ENCODE measurements at regions not wholly inside any gene's neighbourhood (a gene's known extent, or its start where the extent isn't known, plus 50 kb on each side); places are given as distances from the start of the nearest gene placed in this dataset.
A peak's percentile ranks its signal among the peaks of the same experiment; 100 is the strongest.

DNA sequence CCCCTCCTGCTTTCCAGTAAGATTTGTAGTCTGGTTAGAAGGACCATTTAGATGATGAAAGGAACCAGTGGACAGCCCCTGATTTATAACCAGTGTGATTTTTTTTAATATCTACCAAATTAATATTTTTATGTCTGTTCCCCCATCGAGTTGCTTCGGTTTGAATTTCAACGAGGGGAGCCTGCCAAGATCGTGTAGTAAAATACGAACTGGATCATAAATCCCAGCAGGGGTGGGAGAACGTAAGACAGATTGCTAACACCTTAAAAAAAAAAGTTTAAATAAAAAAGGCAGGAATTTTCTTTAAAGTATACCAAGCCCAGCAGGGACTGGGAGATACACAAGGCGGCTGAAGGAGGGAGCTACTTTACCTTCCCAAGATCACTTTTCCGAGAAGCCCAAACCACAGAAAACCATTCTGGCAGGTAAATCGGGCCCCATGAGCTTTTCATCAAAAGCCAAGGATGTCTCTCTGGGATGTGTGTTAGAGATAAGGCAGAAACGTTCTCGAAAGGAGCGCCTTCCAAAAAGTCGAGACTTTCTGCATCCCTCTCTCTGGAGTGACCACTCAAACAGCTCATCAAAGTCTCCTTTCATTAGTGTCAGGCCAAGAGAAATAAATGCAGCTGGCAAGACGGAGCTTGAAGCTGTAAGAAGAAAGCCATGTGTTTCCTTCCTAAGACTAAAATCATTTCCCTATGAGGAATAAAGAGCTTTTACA, 270.5 kb upstream of the NFE2L3 start:
- peaks cover 38% of the 10 kb centered on the region for H3K27me3 Mint-ChIP-seq
- no peak overlapping the region for H3K4me3 Mint-ChIP-seq
- H3K36me3 Mint-ChIP-seq, result no peaks in the 10 kb centered on the region
- ATAC-seq (ENCODE audit: low read depth), result no peak
- no peak for DNase-seq
- H3K4me1 Mint-ChIP-seq, result peaks cover under 1% of the 10 kb centered on the region
- POLR2A ChIA-PET, result no interaction called here
- no peaks in the 10 kb centered on the region for H3K9me3 Mint-ChIP-seq
- H3K27ac Mint-ChIP-seq, result no peak overlapping the region

DNA sequence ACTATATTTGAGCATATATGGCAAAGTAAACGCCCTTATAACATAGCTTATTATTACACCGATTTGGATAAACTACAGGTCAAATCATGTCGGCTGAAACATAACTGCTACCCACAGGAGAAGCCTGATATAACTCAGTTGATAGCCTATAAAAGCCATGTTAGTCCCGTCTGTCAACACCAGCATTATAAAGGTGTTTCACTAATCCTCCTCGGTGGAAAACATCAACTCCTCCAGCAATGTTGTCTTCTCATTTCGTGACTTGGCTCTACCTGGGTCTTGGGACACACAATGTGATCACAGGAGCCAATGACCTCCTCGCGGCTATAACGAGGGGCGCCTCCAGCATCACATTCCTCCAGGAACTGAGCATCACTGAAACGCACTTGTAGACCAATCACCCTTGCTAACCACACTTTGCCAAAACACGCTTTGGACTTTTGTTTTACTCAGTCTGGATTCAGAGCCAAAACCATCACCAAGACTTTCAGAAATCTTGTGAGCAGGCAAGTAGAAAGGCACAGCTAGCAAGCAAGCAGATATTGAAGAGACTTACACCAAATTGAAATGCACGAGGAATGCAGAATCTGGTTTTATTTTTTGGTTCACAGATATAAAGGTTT, 269.7 kb upstream of the NFE2L3 start:
- Mint-ChIP-seq H3K36me3 (no peaks in the 10 kb centered on the region), H3K27ac (no peak overlapping the region), H3K4me3 (no peak overlapping the region), H3K4me1 (peaks cover 6% of the 10 kb centered on the region), H3K9me3 (no peaks in the 10 kb centered on the region), H3K27me3 (peaks cover 35% of the 10 kb centered on the region)
- DNase-seq (no peak), ATAC-seq (ENCODE audit: low read depth) (no peak)
- POLR2A ChIA-PET, result no interaction called here

DNA sequence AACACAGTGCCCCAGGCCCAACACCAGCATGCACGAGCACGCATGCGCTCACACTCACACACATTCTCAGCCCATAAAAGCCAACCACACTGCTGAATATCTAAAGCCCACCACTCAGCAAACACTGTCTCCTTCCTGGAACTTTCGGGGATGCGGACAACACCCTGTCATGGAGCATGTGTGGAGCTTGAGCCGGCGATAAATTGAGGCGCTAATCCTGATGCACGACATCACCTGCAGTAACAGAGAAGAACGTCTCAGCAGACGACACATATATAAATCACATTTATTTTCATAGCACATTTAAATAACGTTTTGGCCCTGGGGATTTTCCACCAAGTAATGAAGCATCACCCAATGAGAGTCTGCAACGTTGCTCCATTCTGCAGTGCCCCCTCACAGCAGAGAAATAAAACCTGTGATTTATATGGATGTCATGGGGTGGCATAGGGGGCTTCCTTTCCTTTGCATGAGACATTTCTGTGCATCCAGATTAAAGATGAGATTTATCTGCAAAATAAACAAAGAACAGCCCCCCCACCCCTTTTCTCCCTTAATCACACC, 267.7 kb upstream of the NFE2L3 start:
- DNase-seq, result no peak
- Mint-ChIP-seq H3K27ac (no peak overlapping the region), H3K4me3 (no peak overlapping the region), H3K36me3 (no peaks in the 10 kb centered on the region), H3K27me3 (peaks cover 25% of the 10 kb centered on the region), H3K9me3 (no peaks in the 10 kb centered on the region), H3K4me1 (peaks cover 6% of the 10 kb centered on the region)
- ATAC-seq (ENCODE audit: low read depth), result no peak
- POLR2A ChIA-PET, result no interaction called here

DNA sequence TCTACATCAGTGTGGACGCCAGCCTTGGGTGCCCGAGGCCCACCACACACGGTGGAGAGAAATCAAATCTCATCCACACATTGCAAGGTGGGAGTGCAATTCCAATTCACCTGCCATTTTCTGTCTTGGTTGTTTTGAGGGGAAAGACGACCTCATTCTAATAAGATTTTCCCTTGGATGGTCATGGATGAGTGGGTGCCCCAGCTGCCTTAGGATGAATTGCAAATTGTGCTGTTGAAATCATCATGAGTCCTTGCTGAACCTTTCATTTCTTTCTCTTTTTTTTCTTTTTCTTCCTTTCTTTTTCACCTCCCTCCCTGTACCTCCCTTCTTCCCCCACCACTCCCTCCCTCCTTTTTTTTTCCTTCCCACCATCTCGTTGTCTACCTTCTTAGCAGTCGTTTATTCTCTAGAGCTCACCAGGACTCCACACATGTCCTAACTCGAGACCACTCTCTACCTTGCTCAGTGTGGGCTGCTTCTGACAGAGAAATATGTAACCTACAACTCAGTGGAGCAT, 266.9 kb upstream of the NFE2L3 start:
- Mint-ChIP-seq H3K9me3 (no peaks in the 10 kb centered on the region), H3K27ac (no peak overlapping the region)

DNA sequence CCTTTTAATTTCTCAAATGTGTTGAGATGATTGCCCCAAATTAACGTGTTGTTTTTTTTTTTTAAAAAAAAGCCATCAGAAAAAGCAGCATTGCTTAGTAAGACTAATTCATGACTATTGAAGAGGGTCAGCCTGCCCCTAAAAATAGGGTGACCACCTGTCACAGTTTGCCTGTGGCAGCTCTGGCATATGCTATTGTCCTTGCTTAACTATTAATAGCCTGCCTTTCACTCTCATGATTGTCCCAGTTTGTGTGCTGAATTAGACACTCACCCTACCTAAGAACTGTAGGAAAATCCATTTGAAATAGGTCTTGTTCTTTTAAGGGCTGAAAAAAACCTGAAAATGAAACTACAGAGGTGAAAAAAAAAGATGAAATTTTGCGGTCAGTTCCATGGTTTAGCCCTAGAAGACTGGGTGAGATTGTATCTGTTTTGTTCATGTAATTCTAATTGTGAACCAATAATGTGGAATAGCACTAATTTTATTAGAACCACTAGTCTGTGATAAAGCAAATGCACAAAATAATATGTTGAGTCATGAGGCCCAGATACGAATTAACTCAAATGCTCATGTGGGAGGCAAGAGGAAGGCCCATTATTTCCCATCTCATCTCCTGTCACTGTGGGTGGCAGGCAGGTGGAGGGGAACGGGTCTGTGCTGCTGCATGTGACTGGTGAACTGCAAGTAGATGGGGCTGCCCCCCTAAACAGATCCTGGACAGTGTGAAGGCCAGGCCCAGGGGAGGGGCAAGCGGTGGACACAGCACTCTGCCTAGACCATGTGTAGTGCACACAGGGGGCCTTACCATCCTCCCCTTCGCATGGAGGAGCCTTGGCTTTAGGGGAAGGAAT, 265.4 kb upstream of the NFE2L3 start:
- ATAC-seq (ENCODE audit: low read depth) (no peak), DNase-seq (no peak)
- POLR2A ChIA-PET, result no interaction called here
- Mint-ChIP-seq H3K4me1 (peaks cover 6% of the 10 kb centered on the region), H3K27me3 (peaks cover 32% of the 10 kb centered on the region), H3K9me3 (no peaks in the 10 kb centered on the region), H3K36me3 (no peaks in the 10 kb centered on the region), H3K27ac (no peak overlapping the region), H3K4me3 (no peak overlapping the region)

More for the DNA sequence above, 266.9 kb upstream of the NFE2L3 start:
- ATAC-seq (ENCODE audit: low read depth), result no peak
- Mint-ChIP-seq H3K4me1 (peaks cover 6% of the 10 kb centered on the region), H3K36me3 (no peaks in the 10 kb centered on the region), H3K4me3 (no peak overlapping the region), H3K27me3 (peaks cover 26% of the 10 kb centered on the region)
- POLR2A ChIA-PET, result no interaction called here
- no peak for DNase-seq

DNA sequence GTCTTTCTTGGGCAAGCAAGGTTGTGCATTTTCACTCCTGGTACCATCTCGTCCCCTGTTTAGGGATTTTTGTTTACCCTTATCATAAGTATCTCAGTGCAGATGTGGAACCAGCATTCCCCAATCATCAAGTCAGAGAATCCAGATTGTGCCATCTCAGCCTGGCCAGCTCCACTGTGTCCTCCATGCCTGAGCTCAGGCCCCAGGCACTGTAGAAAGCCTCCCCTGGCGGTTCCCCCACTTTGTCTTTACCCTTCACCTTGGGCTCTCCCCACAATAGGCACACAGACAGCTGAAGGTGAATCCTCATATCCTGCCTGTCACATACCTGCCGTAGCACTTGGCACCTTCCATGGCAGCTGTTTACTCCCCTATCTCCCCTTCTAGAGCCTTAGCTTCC, 264.7 kb upstream of the NFE2L3 start:
- H3K4me3 Mint-ChIP-seq, result no peak overlapping the region
- POLR2A ChIA-PET, result no interaction called here

DNA sequence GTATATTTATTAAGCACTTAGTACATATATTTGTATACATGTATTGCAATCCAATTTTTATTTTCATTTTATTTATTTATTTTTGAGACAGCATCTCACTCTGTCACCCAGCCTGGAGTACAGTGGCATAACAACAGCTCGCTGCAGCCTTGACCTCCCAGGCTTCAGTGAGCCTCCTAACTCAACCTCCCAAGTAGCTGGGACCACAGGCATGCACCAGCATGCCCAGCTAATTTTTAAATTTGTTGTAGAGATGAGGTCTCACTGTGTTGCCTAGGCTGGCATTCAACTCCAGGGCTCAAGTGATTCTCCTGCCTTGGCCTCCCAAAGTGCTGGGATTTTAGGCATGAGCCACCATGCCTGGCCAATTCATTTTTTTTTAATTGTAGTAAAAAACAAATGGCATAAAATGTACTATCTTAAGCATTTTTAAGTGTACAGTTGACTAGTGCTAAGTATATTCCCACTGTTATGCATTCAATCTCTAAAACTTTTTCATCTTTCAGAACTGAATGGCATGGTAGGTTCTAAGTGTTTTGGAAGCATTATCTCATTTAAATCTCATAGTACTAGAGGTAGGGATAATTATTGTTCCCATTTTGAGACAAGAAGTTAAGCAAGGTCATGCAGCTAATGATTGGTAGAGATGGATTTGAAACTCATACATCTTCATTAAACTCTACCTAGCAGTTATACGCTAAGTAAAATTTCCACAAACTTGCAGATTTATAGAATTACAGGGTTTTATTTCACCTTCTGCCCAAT, 264.0 kb upstream of the NFE2L3 start:
- Mint-ChIP-seq H3K27ac (no peak overlapping the region), H3K4me3 (no peak overlapping the region), H3K4me1 (peaks cover 9% of the 10 kb centered on the region), H3K36me3 (no peaks in the 10 kb centered on the region), H3K27me3 (peaks cover 29% of the 10 kb centered on the region), H3K9me3 (no peaks in the 10 kb centered on the region)
- POLR2A ChIA-PET, result interaction anchor here (0.6 kb wide), 1 partner anchor 292 kb away, joined by 3 read pairs; no protein-coding TSS in a partner anchor
- DNase-seq (no peak), ATAC-seq (ENCODE audit: low read depth) (no peak)

More for the DNA sequence above, 264.7 kb upstream of the NFE2L3 start:
- H3K4me1 Mint-ChIP-seq, result peaks cover 6% of the 10 kb centered on the region
- DNase-seq (no peak), ATAC-seq (ENCODE audit: low read depth) (no peak)
- H3K36me3 Mint-ChIP-seq, result no peaks in the 10 kb centered on the region
- H3K27me3 Mint-ChIP-seq, result peaks cover 33% of the 10 kb centered on the region
- no peaks in the 10 kb centered on the region for H3K9me3 Mint-ChIP-seq
- no peak overlapping the region for H3K27ac Mint-ChIP-seq

DNA sequence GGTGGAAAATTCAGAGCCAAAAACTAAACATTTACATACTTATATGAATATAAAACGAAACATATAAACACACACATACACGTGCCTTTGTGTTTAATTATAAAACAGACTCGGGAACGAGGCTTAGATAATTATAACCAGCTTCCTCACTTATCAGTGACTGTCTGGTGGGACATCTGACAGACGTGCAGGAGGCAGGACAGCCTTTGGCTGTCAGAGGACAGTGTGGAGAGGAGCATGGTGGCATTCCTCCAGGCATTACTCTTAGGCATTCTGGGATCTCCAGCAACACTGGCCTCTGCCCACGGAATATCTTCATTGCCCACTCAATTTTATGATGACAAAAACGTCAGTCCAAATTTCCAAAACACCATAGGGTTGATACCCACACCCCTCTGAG, 262.2 kb upstream of the NFE2L3 start:
- Mint-ChIP-seq H3K27me3 (peaks cover 21% of the 10 kb centered on the region), H3K27ac (no peak overlapping the region), H3K36me3 (no peaks in the 10 kb centered on the region), H3K4me1 (peaks cover 26% of the 10 kb centered on the region), H3K4me3 (no peak overlapping the region), H3K9me3 (no peaks in the 10 kb centered on the region)
- POLR2A ChIA-PET, result no interaction called here
- DNase-seq, result no peak
- no peak for ATAC-seq (ENCODE audit: low read depth)

DNA sequence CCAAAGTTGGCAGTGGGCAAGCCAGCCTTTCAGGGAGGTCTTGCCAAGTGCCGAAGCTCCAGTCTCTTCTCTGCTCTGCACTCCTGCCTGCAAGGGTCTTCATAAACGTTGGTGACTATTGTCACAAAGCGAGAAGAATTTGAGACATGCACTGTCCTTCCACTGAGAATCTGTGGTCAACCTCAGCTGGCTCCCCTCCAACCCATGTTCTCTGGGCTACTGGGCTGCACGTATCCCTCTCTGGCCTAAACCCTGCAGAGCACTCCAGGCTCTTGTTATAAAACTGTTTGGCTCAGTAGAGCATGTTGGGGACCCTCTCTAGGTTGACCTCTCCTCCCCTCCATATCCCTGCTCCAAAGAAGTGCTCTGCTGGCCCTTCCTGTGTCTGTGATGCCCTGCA, 260.4 kb upstream of the NFE2L3 start:
- DNase-seq (no peak), ATAC-seq (ENCODE audit: low read depth) (no peak)
- POLR2A ChIA-PET, result no interaction called here
- no peak overlapping the region for H3K27ac Mint-ChIP-seq
- peaks cover 30% of the 10 kb centered on the region for H3K4me1 Mint-ChIP-seq
- no peaks in the 10 kb centered on the region for H3K9me3 Mint-ChIP-seq
- H3K4me3 Mint-ChIP-seq, result no peak overlapping the region
- no peaks in the 10 kb centered on the region for H3K36me3 Mint-ChIP-seq
- H3K27me3 Mint-ChIP-seq, result peaks cover 25% of the 10 kb centered on the region

DNA sequence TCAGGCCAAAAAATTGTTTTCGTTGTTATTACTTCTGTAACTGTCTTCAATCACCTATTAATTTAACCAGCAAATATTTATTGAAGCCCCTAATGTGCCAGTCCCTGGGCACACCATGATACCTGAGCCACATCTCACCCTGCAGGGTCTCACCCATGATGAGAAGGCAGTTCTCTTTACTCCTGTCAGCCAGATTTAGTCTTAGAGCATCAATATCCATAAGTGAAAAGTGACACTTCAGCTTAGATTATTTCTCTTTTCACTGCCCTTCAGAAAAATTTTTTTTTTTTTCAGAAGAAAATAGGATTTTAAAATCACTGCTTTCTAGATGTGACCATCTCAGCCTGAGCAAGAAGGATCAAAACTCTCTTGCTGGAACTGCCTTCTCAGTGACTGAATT, 258.6 kb upstream of the NFE2L3 start:
- POLR2A ChIA-PET, result interaction anchor here (0.7 to 2.1 kb wide), 4 partner anchors 168 to 308 kb away, joined by 3 to 8 read pairs (median 4); partner anchors contain the start of genes CBX3 and HNRNPA2B1
- peaks cover 24% of the 10 kb centered on the region for H3K27me3 Mint-ChIP-seq
- no peak for ATAC-seq (ENCODE audit: low read depth)
- no peaks in the 10 kb centered on the region for H3K36me3 Mint-ChIP-seq
- H3K27ac Mint-ChIP-seq, result peak overlapping the region; percentile 88
- H3K9me3 Mint-ChIP-seq, result no peaks in the 10 kb centered on the region
- DNase-seq, result no peak
- peaks cover 26% of the 10 kb centered on the region for H3K4me1 Mint-ChIP-seq
- H3K4me3 Mint-ChIP-seq, result peak overlapping the region; percentile 89

DNA sequence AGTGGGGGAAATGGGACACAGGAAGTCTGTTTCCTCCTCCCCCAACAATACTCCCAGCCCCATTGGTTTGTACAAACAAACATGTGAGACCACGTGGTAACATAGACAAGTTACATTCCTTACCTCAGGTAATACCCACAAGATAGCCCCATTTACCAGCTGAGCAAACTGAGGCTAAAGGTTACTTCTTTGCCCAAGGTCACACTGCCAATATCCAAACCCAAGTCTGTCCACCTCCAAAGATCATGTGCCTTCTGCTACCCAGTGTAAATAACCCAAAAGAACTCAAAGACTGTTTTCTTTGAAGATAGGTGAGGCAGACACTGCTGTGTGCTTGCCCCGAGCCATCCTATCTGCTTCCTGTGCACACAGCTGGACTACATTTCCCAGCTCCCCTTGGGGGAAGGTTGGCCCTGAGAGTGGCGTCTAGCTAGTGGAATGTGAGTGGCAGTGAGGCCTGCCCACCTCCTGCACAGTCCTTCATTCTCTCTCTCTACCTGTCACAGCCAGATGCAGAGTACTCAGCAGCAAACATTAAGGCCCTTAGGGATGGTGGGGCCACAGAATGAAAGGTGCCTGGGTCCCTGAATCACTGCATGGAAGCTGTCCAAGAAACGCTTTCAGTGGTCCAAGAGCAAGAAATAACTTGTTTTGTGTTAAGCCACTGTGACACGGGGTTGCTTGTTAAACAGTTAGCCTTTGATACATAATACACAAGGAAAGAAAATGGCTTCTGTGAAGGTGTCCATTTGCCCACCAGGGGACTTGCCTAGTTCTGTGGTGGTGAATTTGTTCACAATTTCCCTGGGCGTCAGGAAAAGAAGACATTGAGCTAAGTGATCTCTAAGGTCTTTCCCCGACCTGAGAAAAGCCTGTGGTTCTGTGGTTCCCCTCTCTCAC, 257.7 kb upstream of the NFE2L3 start:
- H3K4me1 Mint-ChIP-seq, result peaks cover 26% of the 10 kb centered on the region
- ATAC-seq (ENCODE audit: low read depth) (peak; percentile 82), DNase-seq (peak; percentile 36)
- H3K27ac Mint-ChIP-seq, result peak overlapping the region; percentile 21
- peak overlapping the region; percentile 64 for H3K4me3 Mint-ChIP-seq
- POLR2A ChIA-PET, result interaction anchor here (0.9 to 2.1 kb wide), 4 partner anchors 257 to 307 kb away, joined by 3 to 8 read pairs (median 4); partner anchors contain the start of genes CBX3 and HNRNPA2B1
- no peaks in the 10 kb centered on the region for H3K9me3 Mint-ChIP-seq
- H3K27me3 Mint-ChIP-seq, result peaks cover 18% of the 10 kb centered on the region
- no peaks in the 10 kb centered on the region for H3K36me3 Mint-ChIP-seq

All from activated naive CD8-positive, alpha-beta T cell treated with anti-CD3 and anti-CD28 coated beads, Interleukin-2, amount 10 ng/mL, durations not matched to agents 7 days and 5 days (primary cell).